ENCODE measurements at regions not wholly inside any gene's neighbourhood (a gene's known extent, or its start where the extent isn't known, plus 50 kb on each side); places are given as distances from the start of the nearest gene placed in this dataset.

- TF ChIP-seq, protein P1, sequence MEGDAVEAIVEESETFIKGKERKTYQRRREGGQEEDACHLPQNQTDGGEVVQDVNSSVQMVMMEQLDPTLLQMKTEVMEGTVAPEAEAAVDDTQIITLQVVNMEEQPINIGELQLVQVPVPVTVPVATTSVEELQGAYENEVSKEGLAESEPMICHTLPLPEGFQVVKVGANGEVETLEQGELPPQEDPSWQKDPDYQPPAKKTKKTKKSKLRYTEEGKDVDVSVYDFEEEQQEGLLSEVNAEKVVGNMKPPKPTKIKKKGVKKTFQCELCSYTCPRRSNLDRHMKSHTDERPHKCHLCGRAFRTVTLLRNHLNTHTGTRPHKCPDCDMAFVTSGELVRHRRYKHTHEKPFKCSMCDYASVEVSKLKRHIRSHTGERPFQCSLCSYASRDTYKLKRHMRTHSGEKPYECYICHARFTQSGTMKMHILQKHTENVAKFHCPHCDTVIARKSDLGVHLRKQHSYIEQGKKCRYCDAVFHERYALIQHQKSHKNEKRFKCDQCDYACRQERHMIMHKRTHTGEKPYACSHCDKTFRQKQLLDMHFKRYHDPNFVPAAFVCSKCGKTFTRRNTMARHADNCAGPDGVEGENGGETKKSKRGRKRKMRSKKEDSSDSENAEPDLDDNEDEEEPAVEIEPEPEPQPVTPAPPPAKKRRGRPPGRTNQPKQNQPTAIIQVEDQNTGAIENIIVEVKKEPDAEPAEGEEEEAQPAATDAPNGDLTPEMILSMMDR (conservative IDR thresholded peaks at IDR 0.05), result no peak
Measured at GRCh38 chr14:39807271-39807670, 375.0 kb upstream of the FBXO33 start.

GRCh38 chr14:39784461-39784860 lies 352.2 kb upstream of the FBXO33 start:
- no peaks in the 10 kb centered on the region for H3K27me3 Mint-ChIP-seq (ENCODE audit: insufficient read depth)
- Histone ChIP-seq H3K4me3 (ENCODE audit: low read length) (no peak overlapping the region), H3K27ac (ENCODE audit: low read depth, low read length) (no peak overlapping the region), H3K9ac (ENCODE audit: extremely low read depth, low read length, poor library complexity, severe bottlenecking) (no peak overlapping the region), H3K27me3 (ENCODE audit: control insufficient read depth, insufficient read depth, low read length, poor library complexity, severe bottlenecking) (no peaks in the 10 kb centered on the region), H3K36me3 (ENCODE audit: control insufficient read depth, insufficient read depth, low read length) (no peaks in the 10 kb centered on the region), H3K4me1 (ENCODE audit: control insufficient read depth, insufficient read depth, low read length) (peaks cover 9% of the 10 kb centered on the region), H3K9me3 (ENCODE audit: control insufficient read depth, low read length) (no peaks in the 10 kb centered on the region)
- TF ChIP-seq, protein P1 (conservative IDR thresholded peaks at IDR 0.05), result no peak
- no peak overlapping the region for H3K27ac Mint-ChIP-seq
- H3K36me3 Mint-ChIP-seq (ENCODE audit: low read depth), result no peaks in the 10 kb centered on the region
- 100% methylated on average over 1 of the region's 1 CpG for WGBS, 2 experiments (ENCODE audit: insufficient coverage in 1 of 2, insufficient read length in 1 of 2)
- peaks cover 15% of the 10 kb centered on the region for H3K9me3 Mint-ChIP-seq
- H3K4me1 Mint-ChIP-seq, result peaks cover 19% of the 10 kb centered on the region
- no peak overlapping the region for H3K4me3 Mint-ChIP-seq
- no peak for DNase-seq

More at GRCh38 chr14:39807271-39807670, 375.0 kb upstream of the FBXO33 start:
- no peaks in the 10 kb centered on the region for H3K36me3 ChIP-seq (ENCODE audit: control insufficient read depth, insufficient read depth, low read length)
- no peak overlapping the region for H3K4me3 ChIP-seq (ENCODE audit: low read length)
- peaks cover 14% of the 10 kb centered on the region for H3K9me3 ChIP-seq (ENCODE audit: control insufficient read depth, low read length)
- H3K36me3 Mint-ChIP-seq (ENCODE audit: low read depth), result no peaks in the 10 kb centered on the region
- no peak overlapping the region for H3K27ac Mint-ChIP-seq
- H3K27me3 ChIP-seq (ENCODE audit: control insufficient read depth, insufficient read depth, low read length, poor library complexity, severe bottlenecking), result no peaks in the 10 kb centered on the region
- no peak overlapping the region for H3K27ac ChIP-seq (ENCODE audit: low read depth, low read length)
- H3K9ac ChIP-seq (ENCODE audit: extremely low read depth, low read length, poor library complexity, severe bottlenecking), result no peak overlapping the region
- H3K4me3 Mint-ChIP-seq, result no peak overlapping the region
- no peaks in the 10 kb centered on the region for H3K27me3 Mint-ChIP-seq (ENCODE audit: insufficient read depth)
- H3K9me3 Mint-ChIP-seq, result no peaks in the 10 kb centered on the region
- no peaks in the 10 kb centered on the region for H3K4me1 ChIP-seq (ENCODE audit: control insufficient read depth, insufficient read depth, low read length)
- WGBS, 2 experiments (ENCODE audit: insufficient coverage in 1 of 2, insufficient read length in 1 of 2), result 93 to 100% methylated on average over 2 to 3 of the region's 3 CpGs
- DNase-seq, result no peak
- H3K4me1 Mint-ChIP-seq, result no peaks in the 10 kb centered on the region

DNA sequence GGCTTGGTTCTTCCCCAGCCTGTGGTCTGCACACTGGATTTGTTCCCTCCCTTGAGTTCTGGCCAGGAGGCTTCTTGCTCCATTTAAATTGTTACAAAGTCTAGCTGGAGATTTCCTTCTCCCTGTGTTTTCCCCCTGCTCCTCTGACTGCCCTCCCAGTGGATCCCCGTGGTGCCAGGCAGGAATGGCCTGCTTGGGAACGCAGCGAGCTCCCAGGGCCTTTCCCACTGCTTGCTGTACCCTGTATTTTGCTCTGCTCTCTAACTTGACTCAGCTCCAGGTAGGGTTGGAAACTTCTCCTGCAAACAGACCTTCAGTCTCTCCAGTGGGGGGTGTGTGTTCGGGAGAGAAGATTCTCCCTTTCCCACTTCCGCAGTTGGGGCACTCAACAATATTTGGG lies 349.2 kb upstream of the FBXO33 start:
- Mint-ChIP-seq H3K4me3 (no peak overlapping the region), H3K4me1 (peaks cover 29% of the 10 kb centered on the region), H3K27ac (peak overlapping the region; percentile 16), H3K27me3 (ENCODE audit: insufficient read depth) (no peaks in the 10 kb centered on the region), H3K36me3 (ENCODE audit: low read depth) (peaks cover 16% of the 10 kb centered on the region), H3K9me3 (peaks cover 43% of the 10 kb centered on the region)
- Histone ChIP-seq H3K27ac (ENCODE audit: low read depth, low read length) (no peak overlapping the region), H3K4me1 (ENCODE audit: control insufficient read depth, insufficient read depth, low read length) (peaks cover 9% of the 10 kb centered on the region), H3K27me3 (ENCODE audit: control insufficient read depth, insufficient read depth, low read length, poor library complexity, severe bottlenecking) (no peaks in the 10 kb centered on the region), H3K9me3 (ENCODE audit: control insufficient read depth, low read length) (peaks cover 25% of the 10 kb centered on the region), H3K9ac (ENCODE audit: extremely low read depth, low read length, poor library complexity, severe bottlenecking) (no peak overlapping the region), H3K4me3 (ENCODE audit: low read length) (no peak overlapping the region), H3K36me3 (ENCODE audit: control insufficient read depth, insufficient read depth, low read length) (no peaks in the 10 kb centered on the region)
- WGBS, 2 experiments (ENCODE audit: insufficient coverage in 1 of 2, insufficient read length in 1 of 2), result 91 to 100% methylated on average over 1 to 5 of the region's 5 CpGs
- TF ChIP-seq, protein P1 (conservative IDR thresholded peaks at IDR 0.05), result no peak
- peak; percentile 59 for DNase-seq
